GM12878 (cell line): ENCODE measurements at regions not wholly inside any gene's neighbourhood (a gene's known extent, or its start where the extent isn't known, plus 50 kb on each side); places are given as distances from the start of the nearest gene placed in this dataset.
A peak's percentile ranks its signal among the peaks of the same experiment; 100 is the strongest.

ENCODE experiments used
- ATAC-seq: fragments of 200-7000 bp; cut with Tn5 transposase; 3 replicates; pipeline ENCODE4 v1.9.1; 2020; ENCODE audit warnings: mild to moderate bottlenecking, moderate library complexity
- BruUV-seq: library from RNA; stranded (reverse); fragments of 400-500 nt; replicated peaks from 2 replicates; lab custom pipeline; 2021; lab: Mats Ljungman, UMichigan
- CTCF ChIA-PET: fragments of 300-600 bp; sonication (Branson Sonifier 250); formaldehyde crosslinking; extraction: SDS; loops from one replicate; lab custom pipeline; 2021; ENCODE audit warnings: inconsistent platforms; lab: Yijun Ruan, JAX
- POLR2A ChIA-PET: fragments of 350-600 bp; formaldehyde crosslinking; extraction: SDS; loops from one replicate; lab custom pipeline; 2021; ENCODE audit warnings: inconsistent platforms; lab: Charles Lee
- RAD21 ChIA-PET: fragments of 300-600 bp; sonication (Branson Sonifier 250); formaldehyde crosslinking; loops from one replicate; lab custom pipeline; 2023; ENCODE audit warnings: antibody characterized with exemption; ENCODE audit not compliant: unreplicated experiment; lab: Charles Lee
- SMC1A ChIA-PET: fragments of 300-600 bp; sonication (Branson Sonifier 250); formaldehyde crosslinking; loops from one replicate; lab custom pipeline; 2023; ENCODE audit not compliant: unreplicated experiment, uncharacterized antibody; lab: Charles Lee
- DNase-seq: peaks from one replicate; pipeline ENCODE4 v3.0.0-alpha.2; 2011; ENCODE audit warnings: low read depth, low spot score
- FAIRE-seq: peaks from 3 replicates; lab custom pipeline; 2011; peaks lifted over from hg19 to GRCh38; lab: Jason Lieb, UNC
- H2AFZ ChIP-seq: 2 replicates; pipeline ENCODE4 v1.6.0; 2011; ENCODE audit warnings: low read depth, low read length, control low read depth; ENCODE audit not compliant: control insufficient read depth
- H3K27ac ChIP-seq: 2 replicates; pipeline ENCODE4 v1.5.1; 2011; ENCODE audit warnings: control low read depth; ENCODE audit not compliant: control insufficient read depth, insufficient read depth
- H3K27me3 ChIP-seq, 2 experiments: replicated peaks in 1 of 2; 2 replicates each; pipeline versions ENCODE4 v1.6.0 to v1.6.1; 2011; ENCODE audit warnings: low read length in 1 of 2; ENCODE audit not compliant: control insufficient read depth in 2 of 2, insufficient read depth in 2 of 2
- H3K36me3 ChIP-seq, 2 experiments: 2 replicates each; pipeline ENCODE4 v1.5.1; 2011; ENCODE audit warnings: low read length in 1 of 2; ENCODE audit not compliant: control insufficient read depth in 2 of 2, insufficient read depth in 2 of 2
- H3K4me1 ChIP-seq: 2 replicates; pipeline ENCODE4 v1.6.1; 2011; ENCODE audit warnings: mild to moderate bottlenecking, low read length, moderate library complexity, mixed read lengths; ENCODE audit not compliant: control insufficient read depth, insufficient read depth
- H3K4me2 ChIP-seq: 2 replicates; pipeline ENCODE4 v1.6.0; 2011; ENCODE audit warnings: control low read depth; ENCODE audit not compliant: control insufficient read depth, insufficient read depth
- H3K4me3 ChIP-seq: fragments of 200-600 bp; sonication (generic); 2 replicates; pipeline ENCODE4 v1.5.1; 2016
- H3K79me2 ChIP-seq: 2 replicates; pipeline ENCODE4 v1.6.0; 2011; ENCODE audit warnings: low read length; ENCODE audit not compliant: control insufficient read depth, insufficient read depth
- H3K9ac ChIP-seq: 2 replicates; pipeline ENCODE4 v1.8.0; 2011; ENCODE audit warnings: low read length, control low read depth, mixed read lengths; ENCODE audit not compliant: control insufficient read depth, insufficient read depth
- H3K9me3 ChIP-seq: replicated peaks from 3 replicates; pipeline ENCODE4 v1.5.1; 2011; ENCODE audit warnings: mild to moderate bottlenecking, low read length; ENCODE audit not compliant: control insufficient read depth, insufficient read depth
- H4K20me1 ChIP-seq: 2 replicates; pipeline ENCODE4 v1.6.0; 2011; ENCODE audit not compliant: control insufficient read depth, insufficient read depth
- CHD2 ChIP-seq: IDR thresholded peaks from 2 replicates; pipeline ENCODE4 v1.6.1; 2011; ENCODE audit warnings: low read depth, low read length, improper control_type of control experiment, borderline replicate concordance
- ETV6 ChIP-seq, 2 experiments: fragments of 450-650 bp in 1 of 2; IDR thresholded peaks in 1 of 2; conservative IDR thresholded peaks in 1 of 2; 2 replicates each; pipeline ENCODE4 v1.6.1; 2014; ENCODE audit warnings: antibody characterized with exemption in 1 of 2, borderline replicate concordance in 1 of 2, low read depth in 1 of 2, mild to moderate bottlenecking in 1 of 2, moderate library complexity in 1 of 2
- MTA3 ChIP-seq: IDR thresholded peaks from 2 replicates; pipeline ENCODE4 v1.6.1; 2012; ENCODE audit warnings: low read length, inconsistent platforms, borderline replicate concordance
- STAT1 ChIP-seq: fragments of 450-650 bp; conservative IDR thresholded peaks from 2 replicates; pipeline ENCODE4 v1.6.1; 2014; ENCODE audit warnings: antibody characterized with exemption, mild to moderate bottlenecking
- ZNF207 ChIP-seq: fragments of 450-650 bp; IDR thresholded peaks from 2 replicates; pipeline ENCODE4 v1.6.1; 2014; ENCODE audit warnings: antibody characterized with exemption, mild to moderate bottlenecking, borderline replicate concordance
- ZNF24 ChIP-seq: fragments of 450-650 bp; IDR thresholded peaks from 2 replicates; pipeline ENCODE4 v1.6.1; 2017; ENCODE audit warnings: antibody characterized with exemption, mild to moderate bottlenecking
- WGBS: methylation state at CpG from one replicate; pipeline ENCODE4 v1.1.6; 2016; ENCODE audit warnings: low lambda C conversion rate; ENCODE audit not compliant: insufficient replicate concordance, insufficient coverage; ENCODE audit errors: missing lambda C conversion rate; 5-methylcytosine and 5-hydroxymethylcytosine counted together
- in situ Hi-C: fragments of 300-500 bp; cut with MboI; formaldehyde crosslinking; loops from 9 replicates; pipeline ENCODE4 v1.14.3; 2018; ENCODE audit warnings: mixed read lengths
- intact Hi-C: fragments of 100-400 bp; cut with micrococcal nuclease; formaldehyde crosslinking; loops from one replicate; pipeline ENCODE4 v1.14.2; 2022; ENCODE audit not compliant: unreplicated experiment
- TF ChIP-seq, protein P1 (sequence below): IDR thresholded peaks from 2 replicates; pipeline ENCODE4 v1.6.1; 2011; ENCODE audit warnings: borderline replicate concordance, low read depth, mild to moderate bottlenecking, moderate library complexity, low read length; ENCODE audit not compliant: insufficient read depth, poor library complexity, severe bottlenecking
- TF ChIP-seq, protein P2 (sequence below): IDR thresholded peaks from 2 replicates; pipeline ENCODE4 v1.6.1; 2012; ENCODE audit warnings: improper control_type of control experiment, low read depth, low read length; ENCODE audit not compliant: insufficient replicate concordance

DNA sequence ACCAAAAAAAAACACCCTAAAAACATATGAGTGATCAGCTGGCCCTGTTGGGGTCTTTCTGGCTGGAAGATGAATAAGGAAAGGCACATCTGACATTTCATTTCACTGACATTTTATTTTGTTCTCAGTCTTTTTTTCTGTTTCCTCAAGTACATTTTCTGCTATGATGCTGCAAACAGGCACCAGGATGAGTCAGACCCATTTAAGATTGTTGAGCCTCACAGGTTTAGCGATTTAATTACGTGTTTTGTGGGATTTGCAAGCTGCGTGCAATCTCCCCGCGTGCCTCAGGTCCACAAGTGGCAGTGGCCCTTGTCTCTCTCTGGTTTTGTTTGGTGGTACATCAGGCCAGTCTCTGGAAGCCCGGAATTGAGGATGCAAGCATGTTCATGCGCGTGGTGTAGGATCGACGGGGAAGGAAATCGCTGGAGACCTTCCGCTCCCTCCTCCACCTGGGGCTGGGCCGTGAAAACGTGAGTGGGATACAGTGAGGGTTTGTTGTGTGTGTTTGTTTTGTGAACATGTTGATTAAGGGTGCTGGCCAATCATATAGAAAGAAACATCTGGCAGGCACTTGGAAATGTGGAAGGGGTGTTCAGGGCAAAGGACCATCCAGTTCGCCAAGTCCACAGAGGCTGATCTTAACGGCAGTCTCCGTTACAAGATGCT is 120.2 kb upstream of the ZNF516 start:
- ChIA-PET POLR2A (no interaction called here), RAD21 (no interaction called here), CTCF (no interaction called here), SMC1A (no interaction called here)
- Histone ChIP-seq H3K4me3 (no peak overlapping the region), H3K79me2 (no peaks in the 10 kb centered on the region), H3K4me2 (no peak overlapping the region), H3K4me1 (peaks cover 3% of the 10 kb centered on the region; the same call in 1 of the 2 replicates), H2AFZ (no peak overlapping the region), H3K9ac (no peak overlapping the region), H4K20me1 (no peaks in the 10 kb centered on the region), H3K36me3 (no peaks in the 10 kb centered on the region), H3K27ac (no peak overlapping the region), H3K9me3 (no peaks in the 10 kb centered on the region), H3K27me3 (no peaks in the 10 kb centered on the region)
- no peak for FAIRE-seq
- TF ChIP-seq CHD2 (no peak), MTA3 (no peak), ZNF24 (no peak), ZNF207 (no peak)
- TF ChIP-seq, protein P1, sequence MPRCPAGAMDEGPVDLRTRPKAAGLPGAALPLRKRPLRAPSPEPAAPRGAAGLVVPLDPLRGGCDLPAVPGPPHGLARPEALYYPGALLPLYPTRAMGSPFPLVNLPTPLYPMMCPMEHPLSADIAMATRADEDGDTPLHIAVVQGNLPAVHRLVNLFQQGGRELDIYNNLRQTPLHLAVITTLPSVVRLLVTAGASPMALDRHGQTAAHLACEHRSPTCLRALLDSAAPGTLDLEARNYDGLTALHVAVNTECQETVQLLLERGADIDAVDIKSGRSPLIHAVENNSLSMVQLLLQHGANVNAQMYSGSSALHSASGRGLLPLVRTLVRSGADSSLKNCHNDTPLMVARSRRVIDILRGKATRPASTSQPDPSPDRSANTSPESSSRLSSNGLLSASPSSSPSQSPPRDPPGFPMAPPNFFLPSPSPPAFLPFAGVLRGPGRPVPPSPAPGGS: peak; percentile 19
- ATAC-seq: no peak
- intact Hi-C loops (no loop called here), in situ Hi-C loops (no loop called here)
- BruUV-seq: no TSS peak
- no peak for DNase-seq
- WGBS: 53% methylated on average over 17 of the region's 17 CpGs

DNA sequence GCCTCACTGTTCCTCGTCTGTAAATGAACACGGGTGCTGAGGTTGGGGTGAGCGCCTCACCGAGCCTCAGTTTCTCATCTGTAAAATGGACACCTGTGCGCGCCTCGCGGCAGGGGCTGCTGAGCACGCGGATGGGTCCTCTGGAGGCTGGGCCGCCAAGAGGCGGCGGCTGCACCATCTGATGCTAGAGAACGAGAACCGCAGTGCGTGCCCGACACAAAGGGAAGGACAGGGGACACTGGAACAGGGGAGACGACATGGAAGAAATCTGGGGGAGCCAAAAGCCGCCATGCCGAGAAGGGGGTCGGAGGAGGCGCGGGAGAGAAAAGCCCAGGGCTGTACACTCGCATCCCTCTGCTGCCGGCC is 118.7 kb upstream of the ZNF516 start:
- H3K36me3 ChIP-seq: no peaks in the 10 kb centered on the region
- no peaks in the 10 kb centered on the region for H3K79me2 ChIP-seq
- intact Hi-C loops: no loop called here
- DNase-seq: no peak
- no peaks in the 10 kb centered on the region for H3K9me3 ChIP-seq
- 85% methylated on average over 25 of the region's 25 CpGs for WGBS
- in situ Hi-C loops: no loop called here
- H3K4me3 ChIP-seq: no peak overlapping the region
- H3K27ac ChIP-seq: no peak overlapping the region
- RAD21 ChIA-PET: no interaction called here
- ATAC-seq: no peak
- H3K4me1 ChIP-seq: no peaks in the 10 kb centered on the region
- no peak for FAIRE-seq
- no peaks in the 10 kb centered on the region for H4K20me1 ChIP-seq
- no peak overlapping the region for H2AFZ ChIP-seq
- SMC1A ChIA-PET: no interaction called here
- CTCF ChIA-PET: no interaction called here
- POLR2A ChIA-PET: no interaction called here
- H3K9ac ChIP-seq: no peak overlapping the region
- no peak overlapping the region for H3K4me2 ChIP-seq
- H3K27me3 ChIP-seq: no peaks in the 10 kb centered on the region
- no TSS peak for BruUV-seq
- TF ChIP-seq, protein P1: no peak
- TF ChIP-seq, protein P2, sequence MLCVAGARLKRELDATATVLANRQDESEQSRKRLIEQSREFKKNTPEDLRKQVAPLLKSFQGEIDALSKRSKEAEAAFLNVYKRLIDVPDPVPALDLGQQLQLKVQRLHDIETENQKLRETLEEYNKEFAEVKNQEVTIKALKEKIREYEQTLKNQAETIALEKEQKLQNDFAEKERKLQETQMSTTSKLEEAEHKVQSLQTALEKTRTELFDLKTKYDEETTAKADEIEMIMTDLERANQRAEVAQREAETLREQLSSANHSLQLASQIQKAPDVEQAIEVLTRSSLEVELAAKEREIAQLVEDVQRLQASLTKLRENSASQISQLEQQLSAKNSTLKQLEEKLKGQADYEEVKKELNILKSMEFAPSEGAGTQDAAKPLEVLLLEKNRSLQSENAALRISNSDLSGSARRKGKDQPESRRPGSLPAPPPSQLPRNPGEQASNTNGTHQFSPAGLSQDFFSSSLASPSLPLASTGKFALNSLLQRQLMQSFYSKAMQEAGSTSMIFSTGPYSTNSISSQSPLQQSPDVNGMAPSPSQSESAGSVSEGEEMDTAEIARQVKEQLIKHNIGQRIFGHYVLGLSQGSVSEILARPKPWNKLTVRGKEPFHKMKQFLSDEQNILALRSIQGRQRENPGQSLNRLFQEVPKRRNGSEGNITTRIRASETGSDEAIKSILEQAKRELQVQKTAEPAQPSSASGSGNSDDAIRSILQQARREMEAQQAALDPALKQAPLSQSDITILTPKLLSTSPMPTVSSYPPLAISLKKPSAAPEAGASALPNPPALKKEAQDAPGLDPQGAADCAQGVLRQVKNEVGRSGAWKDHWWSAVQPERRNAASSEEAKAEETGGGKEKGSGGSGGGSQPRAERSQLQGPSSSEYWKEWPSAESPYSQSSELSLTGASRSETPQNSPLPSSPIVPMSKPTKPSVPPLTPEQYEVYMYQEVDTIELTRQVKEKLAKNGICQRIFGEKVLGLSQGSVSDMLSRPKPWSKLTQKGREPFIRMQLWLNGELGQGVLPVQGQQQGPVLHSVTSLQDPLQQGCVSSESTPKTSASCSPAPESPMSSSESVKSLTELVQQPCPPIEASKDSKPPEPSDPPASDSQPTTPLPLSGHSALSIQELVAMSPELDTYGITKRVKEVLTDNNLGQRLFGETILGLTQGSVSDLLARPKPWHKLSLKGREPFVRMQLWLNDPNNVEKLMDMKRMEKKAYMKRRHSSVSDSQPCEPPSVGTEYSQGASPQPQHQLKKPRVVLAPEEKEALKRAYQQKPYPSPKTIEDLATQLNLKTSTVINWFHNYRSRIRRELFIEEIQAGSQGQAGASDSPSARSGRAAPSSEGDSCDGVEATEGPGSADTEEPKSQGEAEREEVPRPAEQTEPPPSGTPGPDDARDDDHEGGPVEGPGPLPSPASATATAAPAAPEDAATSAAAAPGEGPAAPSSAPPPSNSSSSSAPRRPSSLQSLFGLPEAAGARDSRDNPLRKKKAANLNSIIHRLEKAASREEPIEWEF: no peak
- no peak for TF ChIP-seq ETV6 (conservative IDR thresholded peaks at IDR 0.05 in 1 of 2, IDR thresholded peaks at IDR 0.05 in 1 of 2; ENCODE audit: borderline replicate concordance in 1 of 2, low read depth in 1 of 2)
- TF ChIP-seq STAT1: no peak
